SK-N-SH treated with all-trans-retinoic acid at 6 μM for 48 hours (cell line): ENCODE measurements at regions not wholly inside any gene's neighbourhood (a gene's known extent, or its start where the extent isn't known, plus 50 kb on each side); places are given as distances from the start of the nearest gene placed in this dataset.

Experiments used
- ESRRG ChIP-seq: fragments of 250-450 bp; sonication (Bioruptor Pico); IDR thresholded peaks from 2 replicates; pipeline ENCODE4 v1.6.1; 2021; ENCODE audit warnings: mild to moderate bottlenecking
- ISL1 ChIP-seq: fragments of 250-450 bp; sonication (Bioruptor Pico); IDR thresholded peaks from 2 replicates; pipeline ENCODE4 v2.1.2; 2022; ENCODE audit warnings: mild to moderate bottlenecking, moderate library complexity

DNA sequence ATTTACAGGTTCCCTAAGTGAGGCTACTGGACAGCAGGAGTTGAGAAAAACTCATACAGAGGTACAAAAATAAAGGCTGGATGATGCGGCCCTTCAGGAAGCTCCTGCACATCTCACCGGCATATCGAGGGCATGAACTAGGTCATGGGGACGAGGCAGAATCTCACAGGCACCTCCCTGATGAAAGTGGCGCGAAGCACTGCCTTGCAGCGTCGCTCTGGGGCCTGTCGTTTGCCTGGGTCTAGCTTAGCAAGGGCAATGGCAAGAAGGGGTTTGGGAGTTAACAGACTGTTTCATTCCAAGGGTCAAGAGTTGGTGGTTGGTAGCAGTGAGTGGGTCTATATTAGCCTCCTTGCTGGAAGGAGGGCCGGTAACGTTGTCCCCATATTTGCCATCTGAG lies 103.5 kb upstream of the IRF2BP2 start:
- TF ChIP-seq ISL1 (CRISPR knock-in tag) (no peak), ESRRG (CRISPR knock-in tag) (no peak)
